ENCODE measurements at regions not wholly inside any gene's neighbourhood (a gene's known extent, or its start where the extent isn't known, plus 50 kb on each side); places are given as distances from the start of the nearest gene placed in this dataset.

DNA sequence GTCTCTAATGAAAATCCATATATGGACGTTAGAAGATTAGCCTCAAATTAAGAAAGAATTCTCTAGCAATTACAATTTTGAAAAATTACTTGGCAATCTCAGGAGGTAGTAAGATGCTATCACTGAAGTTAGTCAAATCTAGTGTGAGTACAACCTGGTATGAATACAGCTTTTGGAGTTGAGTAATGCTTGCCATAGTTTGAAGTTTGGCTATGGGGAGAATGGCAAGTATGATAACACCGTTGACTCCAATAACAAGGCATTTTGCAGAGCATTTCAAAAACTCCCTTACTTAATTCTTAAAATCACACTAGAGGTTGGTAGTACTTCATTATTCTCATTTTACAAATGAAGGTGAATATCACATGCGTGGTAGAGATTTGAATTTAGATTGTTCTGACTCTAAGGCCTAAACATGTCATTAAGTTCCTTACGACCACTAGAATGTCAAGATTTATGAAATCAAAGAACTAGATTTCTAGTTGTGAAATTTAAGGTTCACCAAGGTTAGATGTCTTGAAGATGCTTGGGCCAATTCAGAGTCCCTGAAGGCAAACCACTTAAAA, 355.4 kb downstream of the ETS1 start:
- TF ChIP-seq, protein P1, sequence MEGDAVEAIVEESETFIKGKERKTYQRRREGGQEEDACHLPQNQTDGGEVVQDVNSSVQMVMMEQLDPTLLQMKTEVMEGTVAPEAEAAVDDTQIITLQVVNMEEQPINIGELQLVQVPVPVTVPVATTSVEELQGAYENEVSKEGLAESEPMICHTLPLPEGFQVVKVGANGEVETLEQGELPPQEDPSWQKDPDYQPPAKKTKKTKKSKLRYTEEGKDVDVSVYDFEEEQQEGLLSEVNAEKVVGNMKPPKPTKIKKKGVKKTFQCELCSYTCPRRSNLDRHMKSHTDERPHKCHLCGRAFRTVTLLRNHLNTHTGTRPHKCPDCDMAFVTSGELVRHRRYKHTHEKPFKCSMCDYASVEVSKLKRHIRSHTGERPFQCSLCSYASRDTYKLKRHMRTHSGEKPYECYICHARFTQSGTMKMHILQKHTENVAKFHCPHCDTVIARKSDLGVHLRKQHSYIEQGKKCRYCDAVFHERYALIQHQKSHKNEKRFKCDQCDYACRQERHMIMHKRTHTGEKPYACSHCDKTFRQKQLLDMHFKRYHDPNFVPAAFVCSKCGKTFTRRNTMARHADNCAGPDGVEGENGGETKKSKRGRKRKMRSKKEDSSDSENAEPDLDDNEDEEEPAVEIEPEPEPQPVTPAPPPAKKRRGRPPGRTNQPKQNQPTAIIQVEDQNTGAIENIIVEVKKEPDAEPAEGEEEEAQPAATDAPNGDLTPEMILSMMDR (IDR thresholded peaks at IDR 0.05; ENCODE audit: low read depth, low read length), result no peak
- TF ChIP-seq EZH2phosphoT487 (IDR thresholded peaks at IDR 0.05; ENCODE audit: low read depth), result no peak

All from OCI-LY3 (cell line).